GM23248 (cell line): ENCODE measurements at regions not wholly inside any gene's neighbourhood (a gene's known extent, or its start where the extent isn't known, plus 50 kb on each side); places are given as distances from the start of the nearest gene placed in this dataset.

Experiments
- EZH2 ChIP-seq: fragments of 200-600 bp; sonication (generic); IDR thresholded peaks from 2 replicates; pipeline ENCODE4 v1.6.1; 2018; ENCODE audit warnings: antibody characterized with exemption, mild to moderate bottlenecking; ENCODE audit not compliant: insufficient read depth, poor library complexity, severe bottlenecking
- EZH2phosphoT487 ChIP-seq: fragments of 200-600 bp; sonication (generic); IDR thresholded peaks from 2 replicates; pipeline ENCODE4 v1.6.1; 2018; ENCODE audit warnings: antibody characterized with exemption, moderate library complexity, mild to moderate bottlenecking, low read depth; ENCODE audit not compliant: insufficient read depth

- TF ChIP-seq EZH2 (no peak), EZH2phosphoT487 (no peak)
Observed at GRCh38 chr9:135366104-135366503, 113.5 kb upstream of the PPP1R26 start.
